K562 (cell line): ENCODE measurements at regions not wholly inside any gene's neighbourhood (a gene's known extent, or its start where the extent isn't known, plus 50 kb on each side); places are given as distances from the start of the nearest gene placed in this dataset.

Source experiments
- ATAC-seq: fragments of 200-7000 bp; cut with Tn5 transposase; 3 replicates; pipeline ENCODE4 v1.9.1; 2020; ENCODE audit warnings: moderate library complexity
- BruUV-seq: library from RNA; stranded (reverse); fragments of 400-500 nt; replicated peaks from 2 replicates; lab custom pipeline; 2021; lab: Mats Ljungman, UMichigan
- CTCF ChIA-PET: fragments of 300-600 bp; formaldehyde crosslinking; extraction: SDS; loops from one replicate; lab custom pipeline; 2021; ENCODE audit warnings: low intra/inter-chr PET ratio; lab: Yijun Ruan, JAX
- POLR2A ChIA-PET: fragments of 300-600, 350-650 bp; sonication (Branson Sonifier 250); formaldehyde crosslinking; extraction: SDS; loops from one replicate; lab custom pipeline; 2021; ENCODE audit warnings: antibody characterized with exemption, inconsistent platforms; lab: Yijun Ruan, JAX
- DNase-seq, 4 experiments: peaks; one replicate each; pipeline versions ENCODE4 v3.0.0 to v3.0.0-alpha.2; 2011 to 2018; ENCODE audit warnings: low spot score in 3 of 4, mixed read lengths in 3 of 4; ENCODE audit errors: extremely low read depth in 1 of 4
- FAIRE-seq: peaks from 2 replicates; lab custom pipeline; 2011; peaks lifted over from hg19 to GRCh38; lab: Jason Lieb, UNC
- H2AFZ ChIP-seq: 2 replicates; pipeline ENCODE4 v1.6.0; 2011; ENCODE audit warnings: low read depth, low read length, control low read depth, inconsistent platforms
- H3K27ac ChIP-seq: fragments of 200-600 bp; 3 replicates; pipeline ENCODE4 v1.8.0; 2011; ENCODE audit warnings: low read depth, mild to moderate bottlenecking, control low read depth, inconsistent platforms, low read length, moderate library complexity, mixed read lengths; ENCODE audit errors: extremely low read depth
- H3K27me3 ChIP-seq, 2 experiments: fragments of 300-600 bp in 1 of 2; 2 replicates in 1 of 2; 3 replicates in 1 of 2; pipeline versions ENCODE4 v1.6.0 to v1.8.0; 2011; ENCODE audit warnings: inconsistent platforms in 2 of 2, low read length in 2 of 2, mild to moderate bottlenecking in 1 of 2, mixed read lengths in 1 of 2, moderate library complexity in 1 of 2; ENCODE audit not compliant: control insufficient read depth in 2 of 2, insufficient read depth in 2 of 2
- H3K36me3 ChIP-seq: fragments of 300-600 bp; 3 replicates; pipeline ENCODE4 v1.8.0; 2011; ENCODE audit warnings: mild to moderate bottlenecking, low read length, inconsistent platforms; ENCODE audit not compliant: control insufficient read depth, insufficient read depth
- H3K4me1 ChIP-seq, 2 experiments: fragments of 200-600 bp in 1 of 2; replicated peaks in 1 of 2; 2 replicates in 1 of 2; 3 replicates in 1 of 2; pipeline versions ENCODE4 v1.5.1 to v1.8.0; 2011; ENCODE audit warnings: inconsistent platforms in 2 of 2, low read length in 2 of 2, mild to moderate bottlenecking in 1 of 2, mixed read lengths in 1 of 2, moderate library complexity in 1 of 2; ENCODE audit not compliant: control insufficient read depth in 2 of 2, insufficient read depth in 2 of 2
- H3K4me2 ChIP-seq: 2 replicates; pipeline ENCODE4 v1.6.1; 2011; ENCODE audit warnings: low read length, control low read depth, inconsistent platforms, mixed read lengths; ENCODE audit not compliant: insufficient read depth
- H3K4me3 ChIP-seq: fragments of 200-600 bp; sonication (generic), shearing (Covaris generic); 2 replicates; pipeline ENCODE4 v1.5.1; 2016; ENCODE audit warnings: control low read depth, inconsistent platforms
- H3K79me2 ChIP-seq: fragments of 200-600 bp; 3 replicates; pipeline ENCODE4 v1.8.0; 2011; ENCODE audit warnings: low read length, inconsistent platforms; ENCODE audit not compliant: control insufficient read depth, insufficient read depth
- H3K9ac ChIP-seq, 2 experiments: 2 replicates each; pipeline versions ENCODE4 v1.6.0 to v1.6.1; 2011; ENCODE audit warnings: low read depth in 2 of 2, low read length in 2 of 2, control low read depth in 1 of 2, inconsistent platforms in 1 of 2, mild to moderate bottlenecking in 1 of 2, mixed read lengths in 1 of 2; ENCODE audit not compliant: insufficient read depth in 1 of 2
- H3K9me1 ChIP-seq: one replicate; pipeline ENCODE4 v1.6.0; 2011; ENCODE audit warnings: inconsistent platforms, mild to moderate bottlenecking, low read length, moderate library complexity; ENCODE audit not compliant: control insufficient read depth, insufficient read depth
- H3K9me3 ChIP-seq: replicated peaks from 2 replicates; pipeline ENCODE4 v1.5.1; 2011; ENCODE audit warnings: low read depth, low read length, inconsistent platforms; ENCODE audit not compliant: control insufficient read depth, insufficient read depth
- H4K20me1 ChIP-seq: replicated peaks from 2 replicates; pipeline ENCODE4 v1.6.1; 2011; ENCODE audit warnings: low read length, inconsistent platforms, mixed read lengths; ENCODE audit not compliant: control insufficient read depth, insufficient read depth
- CBX3 ChIP-seq, 2 experiments: IDR thresholded peaks; 1 replicate in 1 of 2; 2 replicates in 1 of 2; pipeline ENCODE4 v1.6.1; 2012; ENCODE audit warnings: inconsistent platforms in 2 of 2, low read length in 2 of 2, borderline replicate concordance in 1 of 2, control low read depth in 1 of 2
- CHAMP1 ChIP-seq: fragments of 450-650 bp; IDR thresholded peaks from 2 replicates; pipeline ENCODE4 v1.6.1; 2016; ENCODE audit warnings: mild to moderate bottlenecking
- ELF1 ChIP-seq: fragments of 200-800 bp; sonication (Bioruptor generic); IDR thresholded peaks from 2 replicates; pipeline ENCODE4 v1.6.1; 2016; ENCODE audit warnings: missing genetic modification characterization, missing compliant biosample characterization
- ERF ChIP-seq: fragments of 450-650 bp; formaldehyde crosslinking; IDR thresholded peaks from 2 replicates; pipeline ENCODE4 v1.4.0; 2020; ENCODE audit warnings: mild to moderate bottlenecking, mixed read lengths
- NR2C2 ChIP-seq, 2 experiments: fragments of 200-800 bp in 1 of 2; sonication (Bioruptor generic) in 1 of 2; sonication (generic) in 1 of 2; formaldehyde crosslinking in 1 of 2; IDR thresholded peaks; 2 replicates each; pipeline versions ENCODE4 v1.6.1 to v1.8.0; 2016 to 2022; ENCODE audit warnings: mild to moderate bottlenecking in 1 of 2, missing compliant biosample characterization in 1 of 2, missing genetic modification characterization in 1 of 2, missing genetic modification reagents in 1 of 2
- PTTG1 ChIP-seq: fragments of 450-650 bp; IDR thresholded peaks from 2 replicates; pipeline ENCODE4 v1.6.1; 2016; ENCODE audit warnings: low read depth, mild to moderate bottlenecking, missing genetic modification characterization, missing compliant biosample characterization
- USF2 ChIP-seq: sonication (generic); formaldehyde crosslinking; IDR thresholded peaks from 2 replicates; pipeline ENCODE4 v1.5.0; 2020; ENCODE audit warnings: missing genetic modification reagents
- ZBTB9 ChIP-seq: fragments of 450-650 bp; formaldehyde crosslinking; IDR thresholded peaks from 2 replicates; pipeline ENCODE4 v1.4.0; 2020; ENCODE audit warnings: mild to moderate bottlenecking, moderate library complexity
- ZZZ3 ChIP-seq: fragments of 450-650 bp; IDR thresholded peaks from 2 replicates; pipeline ENCODE4 v1.6.1; 2016; ENCODE audit warnings: antibody characterized with exemption, mild to moderate bottlenecking, moderate library complexity
- WGBS: fragments of 100-300 bp; shearing (Covaris generic); methylation state at CpG from one replicate; pipeline ENCODE4 v1.1.6; 2016; ENCODE audit warnings: low coverage, mixed read lengths; ENCODE audit not compliant: insufficient coverage; ENCODE audit errors: missing lambda C conversion rate; 5-methylcytosine and 5-hydroxymethylcytosine counted together
- in situ Hi-C: fragments of 300-500 bp; cut with MboI; formaldehyde crosslinking; loops from 4 replicates; pipeline ENCODE4 v1.15.0; 2018; ENCODE audit warnings: inconsistent platforms, mixed read lengths
- intact Hi-C: fragments of 100-400 bp; cut with micrococcal nuclease; formaldehyde crosslinking; loops from 2 replicates; pipeline ENCODE4 v1.14.2; 2022

DNA sequence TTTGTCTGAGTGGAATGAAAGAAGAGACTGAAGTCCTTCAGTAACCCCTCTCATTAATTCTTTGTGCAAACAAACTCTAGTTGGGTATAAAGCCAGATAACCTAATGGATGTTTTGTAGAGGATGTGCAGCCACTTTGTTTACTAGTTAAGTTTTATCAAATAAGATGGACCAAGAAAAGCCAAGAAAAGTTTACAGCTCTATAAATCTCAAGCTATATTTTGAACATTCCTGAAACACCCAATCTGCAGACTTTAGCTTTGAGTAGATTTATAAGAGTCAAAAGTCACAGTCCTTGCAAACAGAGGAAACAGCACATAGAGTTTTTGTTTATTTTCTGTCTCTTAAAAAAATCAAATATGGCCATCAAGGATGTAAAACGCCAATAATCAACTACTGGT lies 452.9 kb downstream of the SPRY1 start (continued):
- no peak for TF ChIP-seq ZBTB9 (CRISPR knock-in tag)
- TF ChIP-seq, all 486 proteins: peak for 0

DNA sequence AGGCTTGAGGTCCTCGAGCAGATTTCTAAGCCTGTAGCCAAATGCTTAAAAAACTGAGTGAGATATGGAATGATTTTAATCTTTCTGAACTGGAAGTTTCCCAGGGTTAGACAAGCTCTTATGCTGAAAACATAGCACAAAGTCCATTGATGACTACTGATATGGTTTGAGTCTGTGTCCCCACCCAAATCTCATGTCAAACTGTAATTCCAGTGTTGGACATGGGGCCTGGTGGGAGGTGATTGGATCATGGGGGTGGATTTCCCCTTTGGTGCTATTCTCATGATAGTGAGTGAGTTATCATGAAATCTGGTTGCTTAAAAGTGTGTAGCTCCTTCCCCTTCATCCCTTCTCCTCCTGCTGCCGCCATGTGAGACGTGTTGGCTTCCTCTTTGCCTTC lies 454.9 kb downstream of the SPRY1 start:
- Histone ChIP-seq H3K27ac (no peak overlapping the region), H3K4me2 (no peak overlapping the region), H3K9ac (no peak overlapping the region), H3K27me3 (no peaks in the 10 kb centered on the region), H4K20me1 (no peaks in the 10 kb centered on the region), H3K79me2 (no peaks in the 10 kb centered on the region), H3K9me1 (no peaks in the 10 kb centered on the region), H3K4me1 (no peaks in the 10 kb centered on the region), H3K36me3 (no peaks in the 10 kb centered on the region), H2AFZ (no peak overlapping the region), H3K4me3 (no peak overlapping the region), H3K9me3 (no peaks in the 10 kb centered on the region)
- ATAC-seq (no peak), FAIRE-seq (no peak), DNase-seq (no peak)
- ChIA-PET CTCF (no interaction called here), POLR2A (no interaction called here)
- 3% methylated on average over 3 of the region's 3 CpGs for WGBS
- intact Hi-C loops (no loop called here), in situ Hi-C loops (no loop called here)
- BruUV-seq: no TSS peak
- TF ChIP-seq PTTG1: no peak
- TF ChIP-seq CBX3 (IDR thresholded peaks at IDR 0.05; ENCODE audit: borderline replicate concordance in 1 of 2, low read length in 2 of 2): no peak
- TF ChIP-seq USF2: no peak
- TF ChIP-seq ZZZ3: no peak
- no peak for TF ChIP-seq ERF
- TF ChIP-seq ELF1 (tag): no peak
- TF ChIP-seq NR2C2 (CRISPR knock-in tag; IDR thresholded peaks at IDR 0.05): no peak
- TF ChIP-seq NR2C2 (tag; IDR thresholded peaks at IDR 0.05): no peak
- TF ChIP-seq CHAMP1: no peak
